Calu3 (cell line): ENCODE measurements at regions not wholly inside any gene's neighbourhood (a gene's known extent, or its start where the extent isn't known, plus 50 kb on each side); places are given as distances from the start of the nearest gene placed in this dataset.

Experiments
- BruUV-seq: library from RNA; stranded (reverse); fragments of 400-500 nt; replicated peaks from 2 replicates; lab custom pipeline; 2021; lab: Mats Ljungman, UMichigan
- CTCF ChIA-PET: fragments of 300-600 bp; sonication (Branson Sonifier 250); formaldehyde crosslinking; loops from one replicate; lab custom pipeline; 2022; ENCODE audit warnings: antibody characterized with exemption; lab: Charles Lee
- DNase-seq: peaks from one replicate; pipeline ENCODE4 v3.0.0; 2022
- H3K27ac Mint-ChIP-seq: one replicate; pipeline ENCODE4 v1.8.0; 2022; ENCODE audit warnings: mixed read lengths; ENCODE audit not compliant: unreplicated experiment
- H3K27me3 Mint-ChIP-seq: one replicate; pipeline ENCODE4 v1.8.0; 2022; ENCODE audit warnings: mixed read lengths; ENCODE audit not compliant: unreplicated experiment
- H3K36me3 Mint-ChIP-seq: one replicate; pipeline ENCODE4 v1.8.0; 2022; ENCODE audit warnings: mild to moderate bottlenecking, moderate library complexity, mixed read lengths; ENCODE audit not compliant: insufficient read depth, unreplicated experiment
- H3K4me1 Mint-ChIP-seq: one replicate; pipeline ENCODE4 v1.8.0; 2022; ENCODE audit warnings: mild to moderate bottlenecking, low read depth, mixed read lengths; ENCODE audit not compliant: unreplicated experiment
- H3K4me3 Mint-ChIP-seq: one replicate; pipeline ENCODE4 v1.8.0; 2022; ENCODE audit warnings: mild to moderate bottlenecking, low read depth, moderate library complexity, mixed read lengths; ENCODE audit not compliant: unreplicated experiment
- H3K9me3 Mint-ChIP-seq: one replicate; pipeline ENCODE4 v1.8.0; 2022; ENCODE audit warnings: low read depth, mixed read lengths; ENCODE audit not compliant: unreplicated experiment
- CTCF ChIP-seq: fragments of 200-600 bp; IDR thresholded peaks from one replicate; pipeline ENCODE4 v1.8.0; 2022; ENCODE audit warnings: antibody characterized with exemption; ENCODE audit not compliant: unreplicated experiment
- intact Hi-C: fragments of 100-400 bp; cut with micrococcal nuclease; formaldehyde crosslinking; loops from one replicate; pipeline ENCODE4 v1.10.0; 2022; ENCODE audit not compliant: unreplicated experiment

GRCh38 chr18:40055262-40055661, 1899.8 kb upstream of the PIK3C3 start:
- intact Hi-C loops, result no loop called here

GRCh38 chr18:40049716-40050115, 1905.3 kb upstream of the PIK3C3 start:
- no peaks in the 10 kb centered on the region for H3K27me3 Mint-ChIP-seq
- no TSS peak for BruUV-seq
- H3K4me1 Mint-ChIP-seq, result no peaks in the 10 kb centered on the region
- no peaks in the 10 kb centered on the region for H3K9me3 Mint-ChIP-seq
- CTCF ChIA-PET, result no interaction called here
- intact Hi-C loops, result no loop called here
- no peak overlapping the region for H3K27ac Mint-ChIP-seq
- no peak overlapping the region for H3K4me3 Mint-ChIP-seq
- no peak for TF ChIP-seq CTCF
- no peaks in the 10 kb centered on the region for H3K36me3 Mint-ChIP-seq
- no peak for DNase-seq

More at GRCh38 chr18:40055262-40055661, 1899.8 kb upstream of the PIK3C3 start:
- no peak for TF ChIP-seq CTCF
- Mint-ChIP-seq H3K27ac (no peak overlapping the region), H3K4me3 (no peak overlapping the region), H3K27me3 (no peaks in the 10 kb centered on the region), H3K4me1 (no peaks in the 10 kb centered on the region), H3K9me3 (no peaks in the 10 kb centered on the region), H3K36me3 (no peaks in the 10 kb centered on the region)
- no peak for DNase-seq
- CTCF ChIA-PET, result no interaction called here
- BruUV-seq, result no TSS peak

- Mint-ChIP-seq H3K27me3 (no peaks in the 10 kb centered on the region), H3K36me3 (no peaks in the 10 kb centered on the region), H3K4me3 (no peak overlapping the region), H3K9me3 (no peaks in the 10 kb centered on the region), H3K4me1 (no peaks in the 10 kb centered on the region), H3K27ac (no peak overlapping the region)
- no TSS peak for BruUV-seq
- intact Hi-C loops, result no loop called here
- TF ChIP-seq CTCF, result no peak
- CTCF ChIA-PET, result no interaction called here
- no peak for DNase-seq
Observed at GRCh38 chr18:40048886-40049650, 1906.0 kb upstream of the PIK3C3 start.

GRCh38 chr18:40048253-40048652, 1906.8 kb upstream of the PIK3C3 start:
- Mint-ChIP-seq H3K27ac (no peak overlapping the region), H3K36me3 (no peaks in the 10 kb centered on the region), H3K9me3 (no peaks in the 10 kb centered on the region), H3K27me3 (no peaks in the 10 kb centered on the region), H3K4me1 (no peaks in the 10 kb centered on the region), H3K4me3 (no peak overlapping the region)
- no peak for DNase-seq
- CTCF ChIA-PET, result no interaction called here
- intact Hi-C loops, result no loop called here
- BruUV-seq, result no TSS peak
- no peak for TF ChIP-seq CTCF
